ENCODE measurements at regions not wholly inside any gene's neighbourhood (a gene's known extent, or its start where the extent isn't known, plus 50 kb on each side); places are given as distances from the start of the nearest gene placed in this dataset.

- no peak for TF ChIP-seq CEBPB (IDR thresholded peaks at IDR 0.05; ENCODE audit: low read depth, low read length)
- no peak for TF ChIP-seq GABPA (IDR thresholded peaks at IDR 0.05; ENCODE audit: borderline replicate concordance, insufficient read depth, low read length)
- TF ChIP-seq SP4 (IDR thresholded peaks at IDR 0.05; ENCODE audit: low read length), result no peak
- TF ChIP-seq POLR2AphosphoS5 (IDR thresholded peaks at IDR 0.05; ENCODE audit: low read depth, low read length), result no peak
- TF ChIP-seq SP2 (IDR thresholded peaks at IDR 0.05; ENCODE audit: low read length), result no peak
Measured at GRCh38 chr5:3417376-3417943, 178.2 kb upstream of the IRX1 start.
